Stimulated activated naive CD4-positive, alpha-beta T cell (primary cell): ENCODE measurements at regions not wholly inside any gene's neighbourhood (a gene's known extent, or its start where the extent isn't known, plus 50 kb on each side); places are given as distances from the start of the nearest gene placed in this dataset.
A peak's percentile ranks its signal among the peaks of the same experiment; 100 is the strongest.

Source experiments
- DNase-seq, 6 experiments: peaks; one replicate each; lab custom pipeline; 2025; lab: John Stamatoyannopoulos, UW

GRCh38 chr11:62030071-62030684, 62.7 kb upstream of the FTH1 start:
- no peak for DNase-seq

- no peak for DNase-seq
Observed at GRCh38 chr11:62026739-62027370, 59.4 kb upstream of the FTH1 start.

- peak; percentile 67 to 96 (median 84) for DNase-seq
Observed at GRCh38 chr11:62025487-62026105, 58.2 kb upstream of the FTH1 start.

GRCh38 chr11:62024936-62025486, 57.6 kb upstream of the FTH1 start:
- DNase-seq, result no peak

- DNase-seq, result no peak
Observed at GRCh38 chr11:62022211-62022610, 54.8 kb upstream of the FTH1 start.

GRCh38 chr11:62020661-62021060, 53.2 kb upstream of the FTH1 start:
- DNase-seq, result no peak

- DNase-seq, result no peak
Observed at GRCh38 chr11:62018981-62019664, 51.7 kb upstream of the FTH1 start.

- no peak for DNase-seq
Observed at GRCh38 chr11:62017878-62018655, 50.6 kb upstream of the FTH1 start.
